ENCODE measurements at regions not wholly inside any gene's neighbourhood (a gene's known extent, or its start where the extent isn't known, plus 50 kb on each side); places are given as distances from the start of the nearest gene placed in this dataset.

GRCh38 chr5:87147441-87147840 lies 120.2 kb upstream of the RASA1 start:
- H3K4me3 ChIP-seq (ENCODE audit: insufficient read length, low read depth): no peak overlapping the region
- TF ChIP-seq ZNF274 (IDR thresholded peaks at IDR 0.05; ENCODE audit: low read depth, low read length) (no peak), SUZ12 (IDR thresholded peaks at IDR 0.05; ENCODE audit: extremely low read depth, insufficient read depth, insufficient read length) (no peak), YY1 (IDR thresholded peaks at IDR 0.05; ENCODE audit: insufficient read depth, insufficient read length) (no peak)

GRCh38 chr5:87150630-87151029 lies 117.1 kb upstream of the RASA1 start:
- Histone ChIP-seq H3K4me3 (ENCODE audit: insufficient read length, low read depth) (no peak overlapping the region), H3K9ac (ENCODE audit: insufficient read length, low read depth) (no peak overlapping the region), H3K27me3 (ENCODE audit: insufficient read depth, insufficient read length) (no peaks in the 10 kb centered on the region), H3K9me3 (ENCODE audit: insufficient read depth, low read length) (no peaks in the 10 kb centered on the region), H3K36me3 (ENCODE audit: insufficient read depth, insufficient read length, low read length) (no peaks in the 10 kb centered on the region), H3K4me1 (ENCODE audit: insufficient read depth, insufficient read length) (no peaks in the 10 kb centered on the region)
- no peak for DNase-seq (ENCODE audit: low read depth, low spot score)
- no peak for TF ChIP-seq SUZ12 (IDR thresholded peaks at IDR 0.05; ENCODE audit: extremely low read depth, insufficient read depth, insufficient read length)
- TF ChIP-seq ZNF274 (IDR thresholded peaks at IDR 0.05; ENCODE audit: low read depth, low read length): no peak
- TF ChIP-seq YY1 (IDR thresholded peaks at IDR 0.05; ENCODE audit: insufficient read depth, insufficient read length): no peak

More at GRCh38 chr5:87147441-87147840, 120.2 kb upstream of the RASA1 start:
- no peaks in the 10 kb centered on the region for H3K9me3 ChIP-seq (ENCODE audit: insufficient read depth, low read length)
- DNase-seq (ENCODE audit: low read depth, low spot score): no peak
- H3K36me3 ChIP-seq (ENCODE audit: insufficient read depth, insufficient read length, low read length): no peaks in the 10 kb centered on the region
- no peaks in the 10 kb centered on the region for H3K27me3 ChIP-seq (ENCODE audit: insufficient read depth, insufficient read length)
- H3K4me1 ChIP-seq (ENCODE audit: insufficient read depth, insufficient read length): no peaks in the 10 kb centered on the region
- H3K9ac ChIP-seq (ENCODE audit: insufficient read length, low read depth): no peak overlapping the region

GRCh38 chr5:87151547-87151946 lies 116.1 kb upstream of the RASA1 start:
- TF ChIP-seq SUZ12 (IDR thresholded peaks at IDR 0.05; ENCODE audit: extremely low read depth, insufficient read depth, insufficient read length) (no peak), ZNF274 (IDR thresholded peaks at IDR 0.05; ENCODE audit: low read depth, low read length) (no peak), YY1 (IDR thresholded peaks at IDR 0.05; ENCODE audit: insufficient read depth, insufficient read length) (no peak)
- H3K36me3 ChIP-seq (ENCODE audit: insufficient read depth, insufficient read length, low read length): no peaks in the 10 kb centered on the region
- no peaks in the 10 kb centered on the region for H3K9me3 ChIP-seq (ENCODE audit: insufficient read depth, low read length)
- no peaks in the 10 kb centered on the region for H3K27me3 ChIP-seq (ENCODE audit: insufficient read depth, insufficient read length)
- no peak overlapping the region for H3K9ac ChIP-seq (ENCODE audit: insufficient read length, low read depth)
- DNase-seq (ENCODE audit: low read depth, low spot score): no peak
- H3K4me3 ChIP-seq (ENCODE audit: insufficient read length, low read depth): no peak overlapping the region
- no peaks in the 10 kb centered on the region for H3K4me1 ChIP-seq (ENCODE audit: insufficient read depth, insufficient read length)

GRCh38 chr5:87152886-87153285 lies 114.8 kb upstream of the RASA1 start:
- no peaks in the 10 kb centered on the region for H3K36me3 ChIP-seq (ENCODE audit: insufficient read depth, insufficient read length, low read length)
- H3K4me1 ChIP-seq (ENCODE audit: insufficient read depth, insufficient read length): no peaks in the 10 kb centered on the region
- no peak overlapping the region for H3K4me3 ChIP-seq (ENCODE audit: insufficient read length, low read depth)
- no peak overlapping the region for H3K9ac ChIP-seq (ENCODE audit: insufficient read length, low read depth)
- no peak for DNase-seq (ENCODE audit: low read depth, low spot score)
- TF ChIP-seq YY1 (IDR thresholded peaks at IDR 0.05; ENCODE audit: insufficient read depth, insufficient read length) (no peak), ZNF274 (IDR thresholded peaks at IDR 0.05; ENCODE audit: low read depth, low read length) (no peak), SUZ12 (IDR thresholded peaks at IDR 0.05; ENCODE audit: extremely low read depth, insufficient read depth, insufficient read length) (no peak)
- no peaks in the 10 kb centered on the region for H3K27me3 ChIP-seq (ENCODE audit: insufficient read depth, insufficient read length)
- H3K9me3 ChIP-seq (ENCODE audit: insufficient read depth, low read length): no peaks in the 10 kb centered on the region

GRCh38 chr5:87154191-87154590 lies 113.5 kb upstream of the RASA1 start:
- Histone ChIP-seq H3K4me1 (ENCODE audit: insufficient read depth, insufficient read length) (no peaks in the 10 kb centered on the region), H3K9me3 (ENCODE audit: insufficient read depth, low read length) (no peaks in the 10 kb centered on the region), H3K9ac (ENCODE audit: insufficient read length, low read depth) (no peak overlapping the region), H3K4me3 (ENCODE audit: insufficient read length, low read depth) (no peak overlapping the region), H3K27me3 (ENCODE audit: insufficient read depth, insufficient read length) (no peaks in the 10 kb centered on the region), H3K36me3 (ENCODE audit: insufficient read depth, insufficient read length, low read length) (no peaks in the 10 kb centered on the region)
- TF ChIP-seq YY1 (IDR thresholded peaks at IDR 0.05; ENCODE audit: insufficient read depth, insufficient read length) (no peak), ZNF274 (IDR thresholded peaks at IDR 0.05; ENCODE audit: low read depth, low read length) (no peak), SUZ12 (IDR thresholded peaks at IDR 0.05; ENCODE audit: extremely low read depth, insufficient read depth, insufficient read length) (no peak)
- DNase-seq (ENCODE audit: low read depth, low spot score): no peak

- H3K9me3 ChIP-seq (ENCODE audit: insufficient read depth, low read length): no peaks in the 10 kb centered on the region
- no peak overlapping the region for H3K9ac ChIP-seq (ENCODE audit: insufficient read length, low read depth)
- H3K4me1 ChIP-seq (ENCODE audit: insufficient read depth, insufficient read length): no peaks in the 10 kb centered on the region
- DNase-seq (ENCODE audit: low read depth, low spot score): no peak
- no peak overlapping the region for H3K4me3 ChIP-seq (ENCODE audit: insufficient read length, low read depth)
- H3K27me3 ChIP-seq (ENCODE audit: insufficient read depth, insufficient read length): no peaks in the 10 kb centered on the region
- TF ChIP-seq YY1 (IDR thresholded peaks at IDR 0.05; ENCODE audit: insufficient read depth, insufficient read length) (no peak), SUZ12 (IDR thresholded peaks at IDR 0.05; ENCODE audit: extremely low read depth, insufficient read depth, insufficient read length) (no peak), ZNF274 (IDR thresholded peaks at IDR 0.05; ENCODE audit: low read depth, low read length) (no peak)
- no peaks in the 10 kb centered on the region for H3K36me3 ChIP-seq (ENCODE audit: insufficient read depth, insufficient read length, low read length)
Observed at GRCh38 chr5:87155106-87155505, 112.6 kb upstream of the RASA1 start.

GRCh38 chr5:87156631-87157030 lies 111.1 kb upstream of the RASA1 start:
- no peak overlapping the region for H3K9ac ChIP-seq (ENCODE audit: insufficient read length, low read depth)
- H3K4me3 ChIP-seq (ENCODE audit: insufficient read length, low read depth): no peak overlapping the region
- no peak for DNase-seq (ENCODE audit: low read depth, low spot score)
- no peaks in the 10 kb centered on the region for H3K27me3 ChIP-seq (ENCODE audit: insufficient read depth, insufficient read length)
- no peaks in the 10 kb centered on the region for H3K4me1 ChIP-seq (ENCODE audit: insufficient read depth, insufficient read length)
- TF ChIP-seq ZNF274 (IDR thresholded peaks at IDR 0.05; ENCODE audit: low read depth, low read length): no peak
- no peak for TF ChIP-seq YY1 (IDR thresholded peaks at IDR 0.05; ENCODE audit: insufficient read depth, insufficient read length)
- no peak for TF ChIP-seq SUZ12 (IDR thresholded peaks at IDR 0.05; ENCODE audit: extremely low read depth, insufficient read depth, insufficient read length)
- no peaks in the 10 kb centered on the region for H3K36me3 ChIP-seq (ENCODE audit: insufficient read depth, insufficient read length, low read length)
- no peaks in the 10 kb centered on the region for H3K9me3 ChIP-seq (ENCODE audit: insufficient read depth, low read length)

All from NT2/D1 (cell line).